Progenitor cell of endocrine pancreas (in vitro differentiated cells): ENCODE measurements at regions not wholly inside any gene's neighbourhood (a gene's known extent, or its start where the extent isn't known, plus 50 kb on each side); places are given as distances from the start of the nearest gene placed in this dataset.

Experiments
- DNase-seq: peaks from one replicate; pipeline ENCODE4 v3.0.0; 2021; ENCODE audit warnings: low spot score; ENCODE audit not compliant: unreplicated experiment
- H3K27ac Mint-ChIP-seq: 2 replicates; pipeline ENCODE4 v1.8.0; 2021; ENCODE audit warnings: mild to moderate bottlenecking, moderate library complexity, mixed read lengths
- H3K27me3 Mint-ChIP-seq: 2 replicates; pipeline ENCODE4 v1.8.0; 2021; ENCODE audit warnings: mixed read lengths
- H3K36me3 Mint-ChIP-seq: 2 replicates; pipeline ENCODE4 v1.8.0; 2022; ENCODE audit warnings: mixed read lengths; ENCODE audit not compliant: insufficient read depth
- H3K4me1 Mint-ChIP-seq: 2 replicates; pipeline ENCODE4 v1.8.0; 2021; ENCODE audit warnings: low read depth, mixed read lengths
- H3K4me3 Mint-ChIP-seq: 2 replicates; pipeline ENCODE4 v1.8.0; 2021; ENCODE audit warnings: low read depth, mild to moderate bottlenecking, moderate library complexity, mixed read lengths
- H3K9me3 Mint-ChIP-seq: 2 replicates; pipeline ENCODE4 v1.8.0; 2021; ENCODE audit warnings: low read depth, mixed read lengths
- CTCF ChIP-seq: fragments of 200-600 bp; sonication (generic); IDR thresholded peaks from one replicate; pipeline ENCODE4 v1.5.0; 2021; ENCODE audit warnings: antibody characterized with exemption, mild to moderate bottlenecking; ENCODE audit not compliant: unreplicated experiment

- TF ChIP-seq CTCF = no peak
- no peaks in the 10 kb centered on the region for H3K36me3 Mint-ChIP-seq
- no peak overlapping the region for H3K4me3 Mint-ChIP-seq
- H3K4me1 Mint-ChIP-seq = no peaks in the 10 kb centered on the region
- no peaks in the 10 kb centered on the region for H3K27me3 Mint-ChIP-seq
- H3K9me3 Mint-ChIP-seq = no peaks in the 10 kb centered on the region
- H3K27ac Mint-ChIP-seq = no peak overlapping the region
- DNase-seq = no peak
Observed at GRCh38 chr5:87109746-87110145, 157.9 kb upstream of the RASA1 start.

GRCh38 chr5:87110721-87111120 is 157.0 kb upstream of the RASA1 start:
- no peaks in the 10 kb centered on the region for H3K36me3 Mint-ChIP-seq
- H3K4me1 Mint-ChIP-seq = no peaks in the 10 kb centered on the region
- DNase-seq = no peak
- H3K27ac Mint-ChIP-seq = no peak overlapping the region
- H3K9me3 Mint-ChIP-seq = no peaks in the 10 kb centered on the region
- TF ChIP-seq CTCF = no peak
- H3K27me3 Mint-ChIP-seq = no peaks in the 10 kb centered on the region
- no peak overlapping the region for H3K4me3 Mint-ChIP-seq

- no peak overlapping the region for H3K27ac Mint-ChIP-seq
Observed at GRCh38 chr5:87113861-87114260, 153.8 kb upstream of the RASA1 start.

GRCh38 chr5:87114631-87115030 is 153.1 kb upstream of the RASA1 start:
- Mint-ChIP-seq H3K27me3 (no peaks in the 10 kb centered on the region), H3K9me3 (no peaks in the 10 kb centered on the region), H3K27ac (no peak overlapping the region), H3K36me3 (no peaks in the 10 kb centered on the region), H3K4me1 (no peaks in the 10 kb centered on the region), H3K4me3 (no peak overlapping the region)
- no peak for DNase-seq
- TF ChIP-seq CTCF = no peak

More at GRCh38 chr5:87113861-87114260, 153.8 kb upstream of the RASA1 start:
- Mint-ChIP-seq H3K4me3 (no peak overlapping the region), H3K9me3 (no peaks in the 10 kb centered on the region), H3K36me3 (no peaks in the 10 kb centered on the region), H3K4me1 (no peaks in the 10 kb centered on the region), H3K27me3 (no peaks in the 10 kb centered on the region)
- TF ChIP-seq CTCF = no peak
- DNase-seq = no peak

GRCh38 chr5:87115839-87116364 is 151.8 kb upstream of the RASA1 start:
- H3K9me3 Mint-ChIP-seq = no peaks in the 10 kb centered on the region
- no peak overlapping the region for H3K4me3 Mint-ChIP-seq
- no peaks in the 10 kb centered on the region for H3K27me3 Mint-ChIP-seq
- H3K4me1 Mint-ChIP-seq = no peaks in the 10 kb centered on the region
- H3K36me3 Mint-ChIP-seq = no peaks in the 10 kb centered on the region
- DNase-seq = no peak
- H3K27ac Mint-ChIP-seq = no peak overlapping the region
- no peak for TF ChIP-seq CTCF
